ENCODE measurements at regions not wholly inside any gene's neighbourhood (a gene's known extent, or its start where the extent isn't known, plus 50 kb on each side); places are given as distances from the start of the nearest gene placed in this dataset.

GRCh38 chrX:45372151-45372550 lies 171.5 kb upstream of the DIPK2B start:
- Mint-ChIP-seq H3K9me3 (peaks cover 22% of the 10 kb centered on the region), H3K27ac (no peak overlapping the region), H3K4me1 (ENCODE audit: low read depth) (no peaks in the 10 kb centered on the region), H3K36me3 (ENCODE audit: low read depth) (no peaks in the 10 kb centered on the region), H3K27me3 (ENCODE audit: insufficient read depth) (no peaks in the 10 kb centered on the region), H3K4me3 (no peak overlapping the region)
- no peak for DNase-seq (ENCODE audit: low spot score)
- intact Hi-C loops (cut with micrococcal nuclease): no loop called here

GRCh38 chrX:45368705-45369104 lies 168.0 kb upstream of the DIPK2B start:
- Mint-ChIP-seq H3K36me3 (ENCODE audit: low read depth) (no peaks in the 10 kb centered on the region), H3K9me3 (peaks cover 11% of the 10 kb centered on the region), H3K4me3 (no peak overlapping the region), H3K27ac (no peak overlapping the region), H3K27me3 (ENCODE audit: insufficient read depth) (no peaks in the 10 kb centered on the region), H3K4me1 (ENCODE audit: low read depth) (no peaks in the 10 kb centered on the region)
- intact Hi-C loops (cut with micrococcal nuclease): no loop called here
- DNase-seq (ENCODE audit: low spot score): no peak

- intact Hi-C loops (cut with micrococcal nuclease): no loop called here
- H3K9me3 Mint-ChIP-seq: peaks cover 15% of the 10 kb centered on the region
- no peaks in the 10 kb centered on the region for H3K4me1 Mint-ChIP-seq (ENCODE audit: low read depth)
- H3K27me3 Mint-ChIP-seq (ENCODE audit: insufficient read depth): no peaks in the 10 kb centered on the region
- H3K36me3 Mint-ChIP-seq (ENCODE audit: low read depth): no peaks in the 10 kb centered on the region
- no peak overlapping the region for H3K27ac Mint-ChIP-seq
- H3K4me3 Mint-ChIP-seq: no peak overlapping the region
- DNase-seq (ENCODE audit: low spot score): no peak
Measured at GRCh38 chrX:45363596-45363995, 162.9 kb upstream of the DIPK2B start.

- Mint-ChIP-seq H3K27ac (no peak overlapping the region), H3K4me1 (ENCODE audit: low read depth) (no peaks in the 10 kb centered on the region), H3K27me3 (ENCODE audit: insufficient read depth) (no peaks in the 10 kb centered on the region), H3K4me3 (no peak overlapping the region), H3K9me3 (peaks cover 8% of the 10 kb centered on the region), H3K36me3 (ENCODE audit: low read depth) (no peaks in the 10 kb centered on the region)
- intact Hi-C loops (cut with micrococcal nuclease): no loop called here
- no peak for DNase-seq (ENCODE audit: low spot score)
Measured at GRCh38 chrX:45360571-45360970, 159.9 kb upstream of the DIPK2B start.

- H3K36me3 Mint-ChIP-seq (ENCODE audit: low read depth): no peaks in the 10 kb centered on the region
- no peaks in the 10 kb centered on the region for H3K4me1 Mint-ChIP-seq (ENCODE audit: low read depth)
- peaks cover 8% of the 10 kb centered on the region for H3K9me3 Mint-ChIP-seq
- no peak for DNase-seq (ENCODE audit: low spot score)
- no peak overlapping the region for H3K4me3 Mint-ChIP-seq
- intact Hi-C loops (cut with micrococcal nuclease): no loop called here
- no peak overlapping the region for H3K27ac Mint-ChIP-seq
- no peaks in the 10 kb centered on the region for H3K27me3 Mint-ChIP-seq (ENCODE audit: insufficient read depth)
Measured at GRCh38 chrX:45358392-45358791, 157.7 kb upstream of the DIPK2B start.

- no peaks in the 10 kb centered on the region for H3K36me3 Mint-ChIP-seq (ENCODE audit: low read depth)
- no peak for DNase-seq (ENCODE audit: low spot score)
- no peaks in the 10 kb centered on the region for H3K4me1 Mint-ChIP-seq (ENCODE audit: low read depth)
- H3K4me3 Mint-ChIP-seq: no peak overlapping the region
- intact Hi-C loops (cut with micrococcal nuclease): no loop called here
- no peaks in the 10 kb centered on the region for H3K9me3 Mint-ChIP-seq
- no peak overlapping the region for H3K27ac Mint-ChIP-seq
- H3K27me3 Mint-ChIP-seq (ENCODE audit: insufficient read depth): no peaks in the 10 kb centered on the region
Measured at GRCh38 chrX:45353456-45353855, 152.8 kb upstream of the DIPK2B start.

GRCh38 chrX:45352611-45353010 lies 151.9 kb upstream of the DIPK2B start:
- Mint-ChIP-seq H3K27ac (no peak overlapping the region), H3K27me3 (ENCODE audit: insufficient read depth) (no peaks in the 10 kb centered on the region), H3K4me3 (no peak overlapping the region), H3K9me3 (no peaks in the 10 kb centered on the region), H3K4me1 (ENCODE audit: low read depth) (no peaks in the 10 kb centered on the region), H3K36me3 (ENCODE audit: low read depth) (no peaks in the 10 kb centered on the region)
- no peak for DNase-seq (ENCODE audit: low spot score)
- intact Hi-C loops (cut with micrococcal nuclease): no loop called here

GRCh38 chrX:45351478-45351877 lies 150.8 kb upstream of the DIPK2B start:
- intact Hi-C loops (cut with micrococcal nuclease): no loop called here
- H3K36me3 Mint-ChIP-seq (ENCODE audit: low read depth): no peaks in the 10 kb centered on the region
- no peak for DNase-seq (ENCODE audit: low spot score)

GRCh38 chrX:45348296-45348695 lies 147.6 kb upstream of the DIPK2B start:
- no peak for DNase-seq (ENCODE audit: low spot score)
- Mint-ChIP-seq H3K4me1 (ENCODE audit: low read depth) (no peaks in the 10 kb centered on the region), H3K27ac (no peak overlapping the region), H3K36me3 (ENCODE audit: low read depth) (no peaks in the 10 kb centered on the region), H3K9me3 (no peaks in the 10 kb centered on the region), H3K27me3 (ENCODE audit: insufficient read depth) (no peaks in the 10 kb centered on the region), H3K4me3 (no peak overlapping the region)
- intact Hi-C loops (cut with micrococcal nuclease): no loop called here

More at GRCh38 chrX:45351478-45351877, 150.8 kb upstream of the DIPK2B start:
- Mint-ChIP-seq H3K27ac (no peak overlapping the region), H3K27me3 (ENCODE audit: insufficient read depth) (no peaks in the 10 kb centered on the region), H3K4me3 (no peak overlapping the region), H3K4me1 (ENCODE audit: low read depth) (no peaks in the 10 kb centered on the region), H3K9me3 (no peaks in the 10 kb centered on the region)

- Mint-ChIP-seq H3K27me3 (ENCODE audit: insufficient read depth) (no peaks in the 10 kb centered on the region), H3K36me3 (ENCODE audit: low read depth) (no peaks in the 10 kb centered on the region), H3K27ac (no peak overlapping the region), H3K9me3 (no peaks in the 10 kb centered on the region), H3K4me3 (no peak overlapping the region), H3K4me1 (ENCODE audit: low read depth) (no peaks in the 10 kb centered on the region)
- intact Hi-C loops (cut with micrococcal nuclease): no loop called here
- no peak for DNase-seq (ENCODE audit: low spot score)
Measured at GRCh38 chrX:45347877-45348276, 147.2 kb upstream of the DIPK2B start.

GRCh38 chrX:45344594-45344993 lies 143.9 kb upstream of the DIPK2B start:
- Mint-ChIP-seq H3K27me3 (ENCODE audit: insufficient read depth) (no peaks in the 10 kb centered on the region), H3K4me1 (ENCODE audit: low read depth) (no peaks in the 10 kb centered on the region), H3K9me3 (no peaks in the 10 kb centered on the region), H3K36me3 (ENCODE audit: low read depth) (no peaks in the 10 kb centered on the region), H3K4me3 (no peak overlapping the region), H3K27ac (no peak overlapping the region)
- intact Hi-C loops (cut with micrococcal nuclease): no loop called here
- DNase-seq (ENCODE audit: low spot score): no peak

GRCh38 chrX:45329217-45329616 lies 128.5 kb upstream of the DIPK2B start:
- intact Hi-C loops (cut with micrococcal nuclease): no loop called here
- Mint-ChIP-seq H3K9me3 (no peaks in the 10 kb centered on the region), H3K4me1 (ENCODE audit: low read depth) (no peaks in the 10 kb centered on the region), H3K4me3 (no peak overlapping the region), H3K36me3 (ENCODE audit: low read depth) (no peaks in the 10 kb centered on the region), H3K27me3 (ENCODE audit: insufficient read depth) (no peaks in the 10 kb centered on the region), H3K27ac (no peak overlapping the region)
- DNase-seq (ENCODE audit: low spot score): no peak

- H3K4me1 Mint-ChIP-seq (ENCODE audit: low read depth): no peaks in the 10 kb centered on the region
- intact Hi-C loops (cut with micrococcal nuclease): loop anchor here (5.0 kb wide), 2 partner anchors 432 to 1052 kb away; no protein-coding TSS in a partner anchor
- no peak overlapping the region for H3K27ac Mint-ChIP-seq
- no peaks in the 10 kb centered on the region for H3K27me3 Mint-ChIP-seq (ENCODE audit: insufficient read depth)
- no peak for DNase-seq (ENCODE audit: low spot score)
- H3K36me3 Mint-ChIP-seq (ENCODE audit: low read depth): no peaks in the 10 kb centered on the region
- no peaks in the 10 kb centered on the region for H3K9me3 Mint-ChIP-seq
- no peak overlapping the region for H3K4me3 Mint-ChIP-seq
Measured at GRCh38 chrX:45324941-45325340, 124.3 kb upstream of the DIPK2B start.

- H3K36me3 Mint-ChIP-seq (ENCODE audit: low read depth): no peaks in the 10 kb centered on the region
- DNase-seq (ENCODE audit: low spot score): no peak
- no peak overlapping the region for H3K27ac Mint-ChIP-seq
- H3K27me3 Mint-ChIP-seq (ENCODE audit: insufficient read depth): no peaks in the 10 kb centered on the region
- no peaks in the 10 kb centered on the region for H3K9me3 Mint-ChIP-seq
- H3K4me3 Mint-ChIP-seq: no peak overlapping the region
- intact Hi-C loops (cut with micrococcal nuclease): loop anchor here (2.0 to 5.0 kb wide), 3 partner anchors 434 to 1085 kb away; no protein-coding TSS in a partner anchor
- H3K4me1 Mint-ChIP-seq (ENCODE audit: low read depth): no peaks in the 10 kb centered on the region
Measured at GRCh38 chrX:45323387-45323786, 122.7 kb upstream of the DIPK2B start.

Measured in activated T-helper 1 cell treated with anti-CD3 and anti-CD28 coated beads, Interleukin-12 subunit alpha, Interleukin-12 subunit beta, Interleukin-2, Interleukin-4 antibody, amounts not matched to agents 30 ng/mL and 10 ng/mL and 1 ng/mL, durations not matched to agents 14 hours and 24 hours and 36 hours (primary cell).